ENCODE measurements at regions not wholly inside any gene's neighbourhood (a gene's known extent, or its start where the extent isn't known, plus 50 kb on each side); places are given as distances from the start of the nearest gene placed in this dataset.

- no peak overlapping the region for H3K27ac ChIP-seq (ENCODE audit: low read depth in 1 of 2, low read length in 2 of 2)
- peaks cover 25% of the 10 kb centered on the region for H3K4me1 Mint-ChIP-seq
- no peak overlapping the region for H3K27ac Mint-ChIP-seq
- no peak overlapping the region for H3K4me2 ChIP-seq (replicated peaks; ENCODE audit: extremely low read depth, low read length, poor library complexity, severe bottlenecking)
- peaks cover 24% of the 10 kb centered on the region in 2 donors for H3K4me1 ChIP-seq (ENCODE audit: control insufficient read depth in 1 of 2, insufficient read depth in 2 of 2, low read length in 2 of 2)
- intact Hi-C loops (cut with micrococcal nuclease) = no loop called here
- H3K27me3 Mint-ChIP-seq (ENCODE audit: low read depth in 3 of 3) = peaks cover 31 to 41% (median 33%) of the 10 kb centered on the region in 3 donors
- no peak overlapping the region for H3K4me3 ChIP-seq (replicated peaks in 1 of 3; ENCODE audit: low read depth in 2 of 3, low read length in 3 of 3)
- no peaks in the 10 kb centered on the region for H4K20me1 ChIP-seq (ENCODE audit: insufficient read depth, low read length)
- 89% methylated on average over 3 of the region's 3 CpGs for WGBS (ENCODE audit: insufficient coverage)
- no peaks in the 10 kb centered on the region for H3K36me3 ChIP-seq (replicated peaks in 1 of 2; ENCODE audit: control insufficient read depth in 1 of 2, insufficient read depth in 2 of 2, low read length in 2 of 2)
- peak overlapping the region in 1 of 2 donors; percentile 35 for H3K4me3 Mint-ChIP-seq
- H3K9ac ChIP-seq (ENCODE audit: insufficient read depth, low read length, poor library complexity, severe bottlenecking) = no peak overlapping the region
- H3K9me3 ChIP-seq (replicated peaks in 1 of 2; ENCODE audit: control insufficient read depth in 1 of 2, insufficient read depth in 1 of 2, low read length in 2 of 2) = no peaks in the 10 kb centered on the region
- H3K27me3 ChIP-seq (ENCODE audit: control insufficient read depth in 2 of 2, insufficient read depth in 2 of 2, low read length in 2 of 2) = peaks cover 14 to 35% of the 10 kb centered on the region in 2 donors
- H2AFZ ChIP-seq (ENCODE audit: insufficient read depth, low read depth, low read length, poor library complexity, severe bottlenecking) = no peak overlapping the region
- peaks cover 0 to 9% (median 1%) of the 10 kb centered on the region in 7 donors for H3K9me3 Mint-ChIP-seq
- DNase-seq = no peak
- no peaks in the 10 kb centered on the region for H3K36me3 Mint-ChIP-seq
- no peak for TF ChIP-seq CTCF (IDR thresholded peaks at IDR 0.05)
- no peaks in the 10 kb centered on the region for H3K79me2 ChIP-seq (ENCODE audit: insufficient read depth, low read length)
Measured at GRCh38 chr7:128158370-128158769, 82.7 kb upstream of the LEP start.

DNA sequence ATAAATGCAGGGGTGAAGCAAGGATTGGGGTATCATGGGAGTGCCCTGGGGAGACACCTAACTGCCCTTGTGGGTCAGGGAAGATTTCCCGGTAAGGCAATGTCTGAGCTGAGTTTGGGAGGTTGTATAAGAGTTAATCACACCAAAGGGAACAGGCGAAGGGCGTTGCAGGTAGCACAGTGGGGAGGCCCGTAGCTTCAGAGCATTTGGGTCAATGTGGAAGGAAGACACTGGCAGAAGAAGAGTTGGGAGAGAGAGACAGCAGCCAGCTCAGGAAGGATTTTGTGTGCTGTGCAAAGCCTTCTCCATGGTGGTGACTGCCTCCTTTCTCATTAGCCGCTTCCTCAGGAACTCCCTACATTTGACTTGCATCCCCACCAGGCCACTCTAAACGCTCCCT, 80.8 kb upstream of the LEP start:
- Mint-ChIP-seq H3K4me3 (peak overlapping the region in 1 of 2 donors; percentile 36), H3K9me3 (peaks cover 0 to 7% (median 2%) of the 10 kb centered on the region in 7 donors), H3K27ac (no peak overlapping the region), H3K36me3 (peaks cover 1 to 4% of the 10 kb centered on the region in 2 donors), H3K4me1 (peaks cover 6% of the 10 kb centered on the region), H3K27me3 (ENCODE audit: low read depth in 3 of 3) (peaks cover 49 to 60% (median 50%) of the 10 kb centered on the region in 3 donors)
- peaks cover 5% of the 10 kb centered on the region in 2 donors for H3K4me1 ChIP-seq (ENCODE audit: control insufficient read depth in 1 of 2, insufficient read depth in 2 of 2, low read length in 2 of 2)
- no peak for DNase-seq
- H2AFZ ChIP-seq (ENCODE audit: insufficient read depth, low read depth, low read length, poor library complexity, severe bottlenecking) = no peak overlapping the region
- H4K20me1 ChIP-seq (ENCODE audit: insufficient read depth, low read length) = no peaks in the 10 kb centered on the region
- H3K27ac ChIP-seq (ENCODE audit: low read depth in 1 of 2, low read length in 2 of 2) = no peak overlapping the region
- intact Hi-C loops (cut with micrococcal nuclease) = no loop called here
- no peak overlapping the region for H3K4me3 ChIP-seq (replicated peaks in 1 of 3; ENCODE audit: low read depth in 2 of 3, low read length in 3 of 3)
- TF ChIP-seq CTCF (IDR thresholded peaks at IDR 0.05) = no peak
- H3K36me3 ChIP-seq (replicated peaks in 1 of 2; ENCODE audit: control insufficient read depth in 1 of 2, insufficient read depth in 2 of 2, low read length in 2 of 2) = no peaks in the 10 kb centered on the region
- no peak overlapping the region for H3K4me2 ChIP-seq (replicated peaks; ENCODE audit: extremely low read depth, low read length, poor library complexity, severe bottlenecking)
- no peak overlapping the region for H3K9ac ChIP-seq (ENCODE audit: insufficient read depth, low read length, poor library complexity, severe bottlenecking)
- peaks cover 26 to 54% of the 10 kb centered on the region in 2 donors for H3K27me3 ChIP-seq (ENCODE audit: control insufficient read depth in 2 of 2, insufficient read depth in 2 of 2, low read length in 2 of 2)
- WGBS (ENCODE audit: insufficient coverage) = 93% methylated on average over 4 of the region's 6 CpGs
- no peaks in the 10 kb centered on the region for H3K9me3 ChIP-seq (replicated peaks in 1 of 2; ENCODE audit: control insufficient read depth in 1 of 2, insufficient read depth in 1 of 2, low read length in 2 of 2)
- no peaks in the 10 kb centered on the region for H3K79me2 ChIP-seq (ENCODE audit: insufficient read depth, low read length)

Measured in CD14-positive monocyte (primary cell).